Stromal cell of bone marrow (primary cell): ENCODE measurements at regions not wholly inside any gene's neighbourhood (a gene's known extent, or its start where the extent isn't known, plus 50 kb on each side); places are given as distances from the start of the nearest gene placed in this dataset.

Experiments
- DNase-seq: peaks from one replicate; pipeline ENCODE4 v3.0.0-alpha.2; 2012; ENCODE audit warnings: low read depth

- DNase-seq, result no peak
These were observed 159.9 kb upstream of the MEIS2 start for GRCh38 chr15:37260255-37260654.

DNA sequence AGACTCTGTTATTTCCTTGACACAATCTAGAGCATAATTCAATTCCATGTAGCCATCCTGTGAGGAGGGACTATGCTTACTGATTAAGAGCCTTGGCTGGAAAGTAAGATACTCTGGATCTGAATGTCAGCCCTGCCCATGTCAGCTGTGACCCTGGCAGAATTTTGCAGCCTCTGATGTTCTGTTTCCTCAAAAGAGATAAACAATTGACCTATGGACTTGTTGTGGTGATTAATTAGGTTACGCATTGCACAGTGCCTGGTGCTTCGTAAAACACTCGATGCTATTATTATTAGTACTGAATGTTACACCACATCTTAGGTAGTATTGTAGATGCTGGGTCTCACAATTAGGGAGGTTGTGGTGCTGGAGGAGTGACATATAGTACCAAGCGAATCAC, 161.3 kb upstream of the MEIS2 start:
- no peak for DNase-seq

DNA sequence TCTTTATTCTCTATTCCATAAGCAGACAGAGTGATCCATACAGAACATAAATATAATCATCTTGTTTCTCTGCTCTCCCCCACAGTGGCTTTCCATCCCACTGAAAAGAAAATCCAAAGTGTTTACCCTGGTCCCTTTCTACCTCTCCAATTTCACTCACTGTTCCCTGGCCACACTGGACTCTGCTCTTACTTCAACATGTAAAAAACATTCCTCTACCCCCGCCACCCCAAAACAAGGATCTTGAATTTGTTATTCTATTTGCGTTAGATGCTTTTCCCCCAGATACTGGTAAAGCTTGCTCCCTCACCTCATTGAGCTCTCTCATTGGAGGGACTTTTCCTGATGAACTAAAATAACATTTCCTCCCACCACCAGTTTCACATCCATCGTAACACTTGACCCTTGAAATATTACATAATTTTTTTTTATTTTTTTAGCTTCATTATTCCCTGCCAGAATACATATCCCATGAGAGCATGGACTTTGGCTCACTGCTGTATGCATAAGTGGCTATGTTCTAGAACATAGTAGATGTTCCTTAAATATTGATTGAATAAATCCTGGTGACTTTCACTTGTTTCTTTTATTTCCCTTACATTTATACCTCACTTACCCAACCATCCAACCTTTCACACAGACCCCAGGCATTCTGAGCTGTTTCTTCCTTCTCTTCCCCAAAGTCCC, 162.7 kb upstream of the MEIS2 start:
- no peak for DNase-seq

- peak; percentile 7 for DNase-seq
These were observed 188.9 kb upstream of the MEIS2 start for GRCh38 chr15:37289109-37289765.

- no peak for DNase-seq
These were observed 191.6 kb upstream of the MEIS2 start for GRCh38 chr15:37291920-37292319.

- no peak for DNase-seq
These were observed 197.9 kb upstream of the MEIS2 start for GRCh38 chr15:37298271-37298670.

DNA sequence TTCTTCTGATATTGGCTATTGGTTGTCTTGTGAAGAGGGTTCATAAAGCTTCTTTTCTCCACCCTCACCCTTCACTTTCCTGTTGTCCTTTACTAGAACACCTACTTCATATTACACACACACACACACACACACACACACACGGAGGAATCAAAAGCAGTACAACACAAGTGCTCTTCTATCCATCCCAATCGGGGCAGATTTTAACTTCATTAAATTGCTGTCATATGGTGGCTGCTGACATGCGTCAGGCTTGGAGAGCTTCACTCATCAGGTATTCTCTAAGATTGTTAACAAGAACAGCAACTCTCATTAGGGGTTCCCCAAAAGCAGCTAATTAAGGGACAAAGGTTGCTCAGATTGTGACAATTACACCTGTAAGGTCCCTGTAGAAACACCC, 239.1 kb upstream of the MEIS2 start:
- DNase-seq, result no peak

DNA sequence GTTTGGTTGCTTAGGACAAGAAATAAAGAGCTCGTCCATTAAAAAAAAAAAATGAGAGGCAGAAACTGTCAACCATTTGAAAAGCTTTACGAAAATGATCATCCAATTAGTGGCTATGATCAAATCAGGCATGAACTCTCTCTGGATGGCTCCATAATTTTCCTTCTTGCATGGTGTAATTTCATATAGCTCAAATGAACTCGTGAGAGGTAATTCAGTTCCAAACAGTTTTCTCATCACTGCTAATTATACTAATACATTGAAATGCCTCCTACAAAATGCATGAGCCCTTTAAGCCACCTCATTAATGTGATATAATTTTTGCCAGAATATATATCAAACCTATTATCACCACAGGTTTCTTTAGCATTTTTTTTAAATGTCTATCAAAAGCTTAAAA, 239.5 kb upstream of the MEIS2 start:
- no peak for DNase-seq

- no peak for DNase-seq
These were observed 240.1 kb upstream of the MEIS2 start for GRCh38 chr15:37340438-37340837.

DNA sequence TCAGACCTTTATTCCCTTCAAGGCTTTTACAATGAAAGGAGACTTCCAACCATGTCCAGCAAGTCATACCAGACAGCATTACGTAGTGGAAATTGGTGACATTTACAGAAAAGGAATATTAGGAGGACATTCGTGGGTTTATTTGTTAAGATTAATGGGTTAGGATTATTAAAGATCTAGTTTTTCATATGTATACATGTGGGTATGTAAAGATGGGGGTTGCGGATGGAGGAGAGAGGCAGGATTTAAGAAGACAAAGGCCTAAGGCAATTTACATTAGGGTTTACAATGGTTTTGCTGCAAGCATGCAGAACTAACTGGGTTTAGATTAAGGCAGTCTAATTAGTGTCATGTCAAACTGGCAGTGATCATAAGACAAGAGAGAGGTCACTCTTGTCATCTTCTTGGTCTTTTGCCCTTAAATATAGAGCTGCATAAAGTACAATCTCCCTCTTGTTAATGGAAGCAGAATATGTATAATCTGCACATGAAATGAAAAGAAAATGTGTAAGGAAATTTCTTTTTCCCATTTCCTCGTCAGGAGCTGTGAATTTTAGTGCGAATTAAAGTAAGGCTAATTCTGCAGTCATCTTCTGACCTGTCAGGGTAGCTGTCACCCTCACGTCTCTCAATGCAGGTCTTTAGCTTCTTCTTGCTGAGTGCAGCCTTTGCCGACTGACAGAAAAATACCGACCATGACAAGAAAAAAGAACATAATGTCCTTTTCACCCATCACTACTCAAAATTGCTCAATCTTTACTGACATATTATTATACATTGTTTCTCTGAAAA, 258.9 kb upstream of the MEIS2 start:
- no peak for DNase-seq

DNA sequence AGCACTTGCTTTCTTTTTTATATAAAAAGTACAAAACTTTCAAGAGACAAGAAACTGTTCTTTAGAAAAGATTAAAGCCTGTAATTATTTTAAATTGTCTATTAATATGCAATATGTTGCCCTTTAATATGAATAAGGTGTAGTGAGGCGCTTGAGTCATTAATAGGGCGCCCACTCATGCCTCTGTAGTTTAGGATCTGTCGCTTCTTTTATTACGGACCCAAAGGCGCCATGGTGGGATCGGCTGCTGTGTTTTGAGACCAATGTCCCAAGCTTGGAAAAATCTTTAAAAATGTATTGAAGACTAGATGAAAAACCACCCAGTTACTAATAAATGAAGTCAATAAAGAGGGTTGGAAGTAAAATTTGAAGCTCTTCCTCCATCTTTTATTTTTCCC, 259.5 kb upstream of the MEIS2 start:
- no peak for DNase-seq

DNA sequence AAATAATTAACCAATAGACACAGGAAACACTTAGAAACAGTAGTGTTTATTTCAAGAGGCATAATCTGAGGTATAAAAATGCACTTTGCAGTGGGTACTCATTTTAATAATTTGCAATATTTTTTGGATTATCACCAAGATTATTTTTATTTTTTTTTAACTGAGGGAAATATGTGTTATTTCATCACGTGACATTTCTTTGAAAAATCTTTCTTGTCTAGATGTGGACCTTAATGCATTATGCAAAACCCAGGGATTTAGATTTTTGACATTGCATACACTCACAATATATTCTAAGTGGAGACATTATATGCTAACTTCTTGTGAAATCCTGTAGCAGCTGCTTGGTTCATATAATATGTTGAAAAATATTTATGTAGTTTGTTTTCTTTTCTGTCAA, 260.4 kb upstream of the MEIS2 start:
- no peak for DNase-seq

DNA sequence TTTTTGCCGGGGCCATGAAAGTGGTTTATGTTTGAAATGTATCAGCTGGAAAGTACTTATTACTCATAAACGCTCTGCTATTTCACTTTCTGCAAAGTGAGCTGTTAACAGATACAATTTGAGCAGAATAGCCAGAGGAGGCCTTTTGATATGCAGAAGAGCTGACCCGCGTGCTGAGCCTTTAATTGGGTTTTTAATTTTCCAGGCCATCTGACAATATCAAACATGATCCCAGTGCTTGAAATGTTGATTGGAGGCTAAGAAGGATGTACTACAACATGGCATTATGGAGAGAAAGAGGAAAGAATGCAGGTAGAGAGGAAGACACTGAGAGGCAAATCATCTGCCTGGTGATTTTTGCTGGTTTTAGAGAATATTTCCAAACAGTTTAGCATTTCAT, 261.3 kb upstream of the MEIS2 start:
- no peak for DNase-seq

GRCh38 chr15:37362414-37362813, 262.1 kb upstream of the MEIS2 start:
- DNase-seq, result no peak

GRCh38 chr15:37368961-37369360, 268.6 kb upstream of the MEIS2 start:
- DNase-seq, result no peak

GRCh38 chr15:37370941-37371340, 270.6 kb upstream of the MEIS2 start:
- no peak for DNase-seq

DNA sequence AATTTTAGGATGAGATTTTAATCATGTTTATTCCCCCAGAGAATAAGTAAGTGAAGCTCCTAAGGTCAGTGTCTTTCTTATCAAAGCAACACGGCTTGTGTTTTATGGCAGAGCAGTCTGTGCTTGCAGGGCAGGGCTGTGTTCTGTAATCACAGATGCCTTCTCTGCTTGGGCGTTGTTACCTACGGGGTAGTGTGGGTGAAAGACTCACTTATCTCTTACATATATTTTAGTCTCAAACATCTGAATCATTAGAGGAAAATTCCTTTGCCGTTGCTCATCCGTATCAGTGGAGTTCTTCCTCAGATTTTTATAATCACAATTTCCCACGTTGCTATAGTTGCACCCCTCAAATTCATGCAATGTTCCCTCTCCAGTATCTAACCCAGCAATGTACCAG, 271.7 kb upstream of the MEIS2 start:
- no peak for DNase-seq

DNA sequence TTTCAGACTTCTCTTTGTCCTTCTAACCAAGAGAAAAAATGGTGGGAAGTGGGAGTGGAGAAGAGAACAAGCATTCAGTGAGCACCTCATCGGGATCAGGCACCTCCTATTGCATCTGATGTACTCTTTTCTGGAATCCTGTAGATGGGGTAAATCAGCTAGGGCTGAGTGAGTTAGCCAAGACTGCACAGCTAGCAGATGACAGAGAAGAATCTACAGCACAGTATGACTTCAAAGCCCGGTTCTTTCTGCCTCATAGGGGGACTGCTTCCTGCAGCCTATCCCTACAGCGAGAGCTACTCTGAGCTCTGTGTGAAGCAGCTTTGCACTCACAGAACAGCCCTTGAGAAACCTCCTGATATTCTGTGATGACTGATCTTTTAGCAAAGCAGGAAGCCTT, 275.2 kb upstream of the MEIS2 start:
- DNase-seq, result no peak

DNA sequence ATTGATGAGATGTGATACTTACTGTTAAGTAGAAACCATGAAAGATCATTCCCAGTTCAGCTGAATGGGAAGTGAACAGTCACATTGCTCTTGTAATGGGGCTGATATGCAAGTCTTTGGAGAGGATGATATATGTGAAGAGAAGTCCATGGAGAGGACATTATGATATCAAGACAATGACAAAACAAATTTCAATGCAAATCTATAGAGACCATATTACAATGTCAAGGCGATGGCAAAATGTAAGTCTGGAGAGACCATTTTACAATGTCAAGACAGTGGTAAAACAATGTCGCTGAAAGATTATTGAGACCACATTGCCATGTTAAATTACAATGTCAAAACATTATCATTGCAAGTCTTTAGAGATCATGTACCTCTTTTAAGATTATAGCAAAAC, 277.1 kb upstream of the MEIS2 start:
- no peak for DNase-seq

GRCh38 chr15:37394402-37395099, 294.2 kb upstream of the MEIS2 start:
- DNase-seq, result no peak

- DNase-seq, result no peak
These were observed 294.7 kb upstream of the MEIS2 start for GRCh38 chr15:37395100-37395468.

GRCh38 chr15:37397266-37398022, 297.1 kb upstream of the MEIS2 start:
- DNase-seq, result no peak
